Middle frontal gyrus (tissue), 1 donor: ENCODE measurements at regions not wholly inside any gene's neighbourhood (a gene's known extent, or its start where the extent isn't known, plus 50 kb on each side); places are given as distances from the start of the nearest gene placed in this dataset.
"Not testable (repeated sequence)": the region's sequence is repeated elsewhere in the genome, so short reads cannot be mapped to it uniquely, and the experiment has no call there.

Experiments
- DNase-seq: peaks from one replicate; pipeline ENCODE4 v3.0.0-alpha.2; 2015; ENCODE audit warnings: low spot score; ENCODE audit errors: extremely low spot score

- no peak for DNase-seq
Measured at GRCh38 chr6:21771626-21772320, 178.2 kb downstream of the SOX4 start.

- no peak for DNase-seq
Measured at GRCh38 chr6:21772477-21772876, 178.9 kb downstream of the SOX4 start.

GRCh38 chr6:21772884-21773575 lies 179.5 kb downstream of the SOX4 start:
- DNase-seq = no peak

- no peak for DNase-seq
Measured at GRCh38 chr6:21773576-21773968, 180.0 kb downstream of the SOX4 start.

- no peak for DNase-seq
Measured at GRCh38 chr6:21777846-21778245, 184.3 kb downstream of the SOX4 start.

- DNase-seq = no peak
Measured at GRCh38 chr6:21780141-21780540, 186.6 kb downstream of the SOX4 start.

GRCh38 chr6:21780679-21781078 lies 187.1 kb downstream of the SOX4 start:
- no peak for DNase-seq

- DNase-seq = no peak
Measured at GRCh38 chr6:21781128-21781527, 187.6 kb downstream of the SOX4 start.

- DNase-seq = no peak
Measured at GRCh38 chr6:21785164-21785563, 191.6 kb downstream of the SOX4 start.

GRCh38 chr6:21791056-21791455 lies 197.5 kb downstream of the SOX4 start:
- DNase-seq = no peak

- no peak for DNase-seq
Measured at GRCh38 chr6:21791581-21791980, 198.0 kb downstream of the SOX4 start.

GRCh38 chr6:21792177-21792576 lies 198.6 kb downstream of the SOX4 start:
- no peak for DNase-seq

- not testable (repeated sequence) for DNase-seq
Measured at GRCh38 chr6:21796979-21797378, 203.4 kb downstream of the SOX4 start.

- no peak for DNase-seq
Measured at GRCh38 chr6:21798468-21798867, 204.9 kb downstream of the SOX4 start.

GRCh38 chr6:21800330-21800729 lies 206.8 kb downstream of the SOX4 start:
- no peak for DNase-seq

GRCh38 chr6:21800948-21801438 lies 207.4 kb downstream of the SOX4 start:
- no peak for DNase-seq

GRCh38 chr6:21801446-21802174 lies 208.1 kb downstream of the SOX4 start:
- no peak for DNase-seq

- DNase-seq = no peak
Measured at GRCh38 chr6:21802175-21802822, 208.7 kb downstream of the SOX4 start.

- DNase-seq = no peak
Measured at GRCh38 chr6:21804941-21805610, 211.5 kb downstream of the SOX4 start.

- DNase-seq = no peak
Measured at GRCh38 chr6:21807299-21808044, 213.9 kb downstream of the SOX4 start.
